Activated CD4-positive, CD25-positive, alpha-beta regulatory T cell (primary cell): ENCODE measurements at regions not wholly inside any gene's neighbourhood (a gene's known extent, or its start where the extent isn't known, plus 50 kb on each side); places are given as distances from the start of the nearest gene placed in this dataset.
"Not testable (repeated sequence)": the region's sequence is repeated elsewhere in the genome, so short reads cannot be mapped to it uniquely, and the experiment has no call there.

Experiments used
- DNase-seq, 4 experiments: peaks; one replicate each; lab custom pipeline; 2025; lab: John Stamatoyannopoulos, UW

DNA sequence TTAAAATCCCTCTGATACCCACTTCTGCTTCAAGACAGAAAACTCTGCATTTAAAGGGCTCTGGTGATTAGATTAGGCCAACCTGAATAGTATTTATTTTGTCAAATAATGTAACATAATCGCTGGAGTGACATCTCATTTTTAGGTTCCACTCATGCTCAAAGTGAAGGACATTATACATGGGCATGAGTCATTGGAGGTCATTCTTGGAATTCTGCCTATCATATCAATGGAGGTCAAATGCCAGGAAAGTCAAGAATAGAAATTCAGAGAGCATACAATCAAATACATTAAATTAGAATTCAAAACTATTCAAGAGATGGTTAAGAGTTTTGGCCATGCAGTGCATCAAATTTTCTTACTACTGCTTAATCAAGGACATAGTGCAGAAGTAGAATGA, 50.8 kb upstream of the PRSS1 start:
- DNase-seq: no peak

DNA sequence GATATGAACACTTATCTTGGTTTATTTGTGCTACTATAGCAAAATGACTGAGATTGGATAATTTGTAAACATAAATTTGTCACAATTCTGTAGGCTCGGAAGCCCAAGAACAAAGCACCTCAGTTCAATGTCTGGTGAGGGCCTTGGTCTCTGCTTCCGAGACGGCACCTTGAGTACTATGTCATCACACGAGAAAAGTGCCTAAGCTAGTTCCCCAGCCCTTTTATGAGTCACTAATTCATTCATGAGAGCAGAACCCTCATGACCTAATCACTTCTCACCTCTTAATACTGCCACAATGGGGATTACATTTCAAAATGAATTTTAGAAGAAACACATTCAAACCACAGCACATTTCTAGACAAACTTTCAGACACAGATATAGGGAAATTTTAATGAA, 52.0 kb upstream of the PRSS1 start:
- no peak for DNase-seq

DNA sequence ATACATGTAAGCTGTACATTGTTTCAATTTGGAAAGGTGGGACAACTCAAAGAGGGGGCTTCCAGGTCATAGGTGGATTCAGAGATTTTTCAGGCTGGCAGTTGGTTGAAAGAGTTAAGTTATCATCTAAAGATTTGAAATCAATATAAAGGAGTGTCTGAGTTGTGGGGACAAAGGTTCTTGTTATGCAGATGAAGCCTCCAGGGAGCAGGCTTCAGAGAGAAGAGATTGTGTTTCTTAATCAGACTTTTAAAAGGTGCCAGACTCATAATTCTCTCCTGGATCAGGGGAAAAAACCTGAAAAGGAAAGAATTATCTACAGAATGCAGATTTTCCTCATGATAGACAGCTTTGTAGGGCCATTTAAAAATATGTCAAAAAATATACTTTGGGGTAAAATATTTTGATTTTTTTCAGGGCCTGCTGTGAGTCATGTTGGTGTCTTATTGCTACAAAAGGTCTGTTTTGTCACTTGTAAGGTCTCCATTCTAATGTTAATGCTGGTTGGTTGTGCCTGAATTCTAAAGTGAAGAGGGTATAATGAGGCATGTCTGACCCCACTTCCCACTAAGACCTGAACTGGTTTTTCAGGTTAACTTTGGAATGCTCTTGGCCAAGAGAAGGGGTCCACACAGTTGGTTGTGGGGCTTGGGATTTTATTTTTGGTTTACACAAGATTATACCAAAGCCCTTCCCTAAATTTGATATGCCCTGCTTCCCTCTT, 52.7 kb upstream of the PRSS1 start:
- no peak for DNase-seq

DNA sequence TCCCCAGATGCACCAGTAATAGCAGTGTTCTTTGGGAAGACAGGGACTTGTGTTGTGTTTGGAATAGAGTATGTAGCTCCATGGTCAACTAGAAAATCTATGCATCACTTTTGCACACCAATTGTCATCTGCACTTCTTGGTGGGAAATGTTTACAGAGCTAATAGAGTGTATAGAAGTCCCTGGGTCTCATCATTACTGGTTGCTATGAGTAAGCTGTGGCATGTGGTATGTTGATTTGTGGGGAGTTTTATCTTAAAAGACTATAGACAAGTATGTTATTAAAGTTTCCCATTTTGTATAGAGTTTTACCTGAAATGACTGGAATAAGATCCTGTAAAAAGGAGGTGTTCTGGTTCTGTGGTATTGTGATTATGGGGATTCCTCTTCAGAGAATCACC, 55.4 kb upstream of the PRSS1 start:
- DNase-seq: no peak

DNA sequence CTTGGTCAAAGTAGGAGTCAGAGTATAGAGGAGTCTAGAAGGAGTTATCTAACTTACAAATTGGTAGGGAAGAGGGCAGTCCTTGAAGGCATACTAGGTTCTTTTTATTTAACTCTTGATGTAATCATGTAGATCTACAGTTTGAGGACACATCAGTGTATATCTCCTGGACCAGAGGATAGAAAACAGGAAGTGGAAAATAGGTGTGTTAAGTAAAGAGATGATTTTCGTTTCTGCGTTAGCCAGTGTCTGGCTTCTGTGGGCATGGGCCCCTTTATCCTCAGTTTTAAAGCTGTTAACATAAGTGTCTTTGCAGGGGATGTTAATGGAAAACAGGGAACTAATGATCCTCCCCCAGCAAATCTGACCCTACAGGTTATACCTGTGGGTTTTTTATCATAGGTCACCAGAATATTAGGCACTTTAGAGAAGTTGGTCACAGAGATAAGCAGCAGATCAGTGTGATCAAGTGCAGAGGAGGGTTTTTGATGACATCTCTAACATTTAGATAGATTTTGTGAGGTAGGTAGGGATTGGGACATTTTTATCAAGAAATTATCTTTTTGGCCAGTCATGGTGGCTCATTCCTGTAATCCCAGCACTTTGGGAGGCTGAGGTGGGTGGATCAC, 58.6 kb upstream of the PRSS1 start:
- no peak for DNase-seq

DNA sequence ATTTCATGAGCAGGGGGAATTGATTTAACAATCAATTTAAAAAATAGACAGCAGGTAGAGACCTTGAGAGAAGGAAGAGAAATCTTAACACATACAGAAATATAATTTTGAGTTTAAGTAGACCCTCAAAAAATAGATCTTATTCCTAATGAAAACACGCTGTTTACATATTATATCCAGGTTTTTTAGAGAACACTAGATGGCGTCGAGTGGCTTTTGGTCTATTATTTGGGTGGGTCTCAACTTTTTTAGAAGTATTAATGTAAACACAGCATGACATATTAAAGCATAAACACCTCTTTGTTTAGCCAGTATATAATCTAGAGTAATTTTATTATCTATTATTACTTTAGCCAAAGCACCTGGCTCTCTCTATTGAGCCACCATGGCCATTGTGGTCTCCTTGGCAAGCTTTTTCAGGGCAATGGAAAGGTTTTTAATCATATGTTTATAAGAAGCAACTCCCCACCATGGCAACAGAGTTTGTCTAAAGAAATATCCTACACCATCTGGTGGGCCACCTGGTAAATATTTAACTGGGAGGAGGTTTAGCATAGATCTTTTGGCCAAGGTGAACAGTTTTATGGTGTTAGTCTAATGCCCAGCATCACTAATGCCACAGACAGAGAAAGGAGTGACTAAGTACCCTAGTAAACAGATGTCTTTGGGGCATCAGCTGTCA, 59.7 kb upstream of the PRSS1 start:
- DNase-seq: no peak

DNA sequence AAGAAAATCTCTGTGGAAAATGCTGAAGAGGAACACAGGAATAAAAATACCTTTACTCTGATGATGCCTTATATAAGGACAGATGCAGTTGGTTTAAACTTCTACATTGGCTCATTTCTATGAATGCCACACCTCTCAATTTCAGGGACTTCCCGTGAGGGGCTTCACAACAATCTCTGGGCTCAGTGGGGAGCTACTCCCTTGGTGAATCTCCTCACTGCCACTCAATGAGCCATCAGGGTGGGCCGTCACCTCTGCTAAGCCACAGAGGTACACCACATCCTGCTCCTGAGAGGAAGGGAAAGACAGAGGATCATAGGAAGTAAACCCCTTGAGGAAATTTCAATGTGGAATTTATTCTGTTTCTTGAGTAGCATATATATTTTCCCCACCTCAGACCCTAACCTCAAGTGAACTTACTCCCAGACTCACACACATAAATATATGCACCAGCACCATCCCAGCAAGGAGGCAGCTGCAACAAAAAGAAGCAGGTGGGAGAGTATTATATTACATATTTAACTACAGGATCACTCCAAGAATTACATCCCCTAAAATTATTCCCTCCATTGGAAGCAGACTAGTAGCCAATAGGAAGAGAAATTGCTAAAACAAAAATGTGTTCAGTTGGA, 63.3 kb upstream of the PRSS1 start:
- no peak for DNase-seq

DNA sequence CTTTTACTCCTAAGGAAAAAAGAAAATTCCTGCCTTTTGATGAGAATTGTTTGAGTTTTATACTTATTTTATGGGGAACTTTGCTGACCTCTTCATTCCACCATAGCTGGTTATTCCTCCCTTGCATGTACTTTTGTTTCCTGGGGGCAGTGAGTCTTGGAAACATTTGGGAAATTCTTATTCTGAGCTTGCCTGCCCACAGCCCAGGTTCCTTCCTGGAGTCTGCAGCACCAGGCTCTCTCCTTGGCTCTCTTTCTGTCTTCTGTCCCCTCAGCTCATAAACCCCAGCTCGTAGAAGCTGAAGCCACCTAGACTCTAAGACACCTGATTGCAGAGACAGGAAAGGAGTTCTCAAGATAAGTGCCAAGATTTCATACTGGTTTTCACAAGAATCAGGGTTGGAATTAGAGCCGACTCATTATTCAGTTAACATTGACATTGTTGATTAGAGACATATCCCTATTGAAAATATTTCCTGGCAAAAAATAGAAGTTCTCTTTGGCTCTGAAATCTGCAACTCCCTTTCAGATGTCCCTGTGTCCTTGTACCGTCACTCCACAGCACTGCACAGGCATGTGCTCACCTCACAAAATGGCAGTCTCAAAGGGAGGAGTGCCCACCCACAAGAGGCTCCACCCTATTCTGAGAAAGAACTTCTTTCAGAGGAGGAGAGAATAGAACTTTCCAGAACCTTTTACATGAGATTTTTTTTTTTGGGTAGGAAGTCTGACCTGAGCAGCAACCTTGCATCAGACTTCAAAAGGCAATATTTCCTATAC, 67.8 kb upstream of the PRSS1 start:
- no peak for DNase-seq

DNA sequence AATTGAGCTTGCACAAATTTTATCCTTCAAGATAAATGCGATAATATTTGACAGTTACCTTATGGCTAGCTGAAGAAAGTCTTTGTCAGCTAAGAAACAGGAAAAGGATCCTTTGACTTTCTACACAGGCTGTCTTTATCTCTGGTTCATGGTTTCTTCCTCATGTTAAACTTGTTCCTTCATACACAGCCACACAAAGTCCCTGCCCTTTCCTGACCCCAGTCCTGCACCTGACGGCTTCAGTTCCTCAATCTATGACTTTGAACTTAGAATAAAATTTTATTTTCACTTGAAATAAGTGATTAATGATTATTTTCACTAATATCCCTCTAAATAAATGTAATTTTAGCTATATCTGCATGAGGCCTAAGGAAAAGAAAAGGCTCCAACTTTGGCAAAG, 77.8 kb upstream of the PRSS1 start:
- no peak for DNase-seq

DNA sequence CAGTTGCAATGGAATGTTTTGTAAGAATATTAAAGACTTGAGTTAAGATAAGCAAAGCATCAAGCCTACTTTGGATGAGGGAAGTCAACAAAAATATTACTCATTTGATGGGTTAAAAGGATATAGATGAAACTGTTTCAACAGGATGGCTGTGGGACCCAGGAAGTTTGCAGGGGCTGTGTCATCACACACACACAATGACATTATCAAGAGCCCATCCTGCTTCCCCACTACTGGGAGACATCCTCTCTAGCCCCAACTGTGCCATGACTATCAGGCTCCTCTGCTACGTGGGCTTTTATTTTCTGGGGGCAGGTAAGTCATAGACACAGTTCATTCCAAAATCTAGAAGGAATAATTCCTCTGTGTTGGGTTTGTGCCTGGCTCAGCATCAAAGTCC, 78.8 kb upstream of the PRSS1 start:
- no peak for DNase-seq

DNA sequence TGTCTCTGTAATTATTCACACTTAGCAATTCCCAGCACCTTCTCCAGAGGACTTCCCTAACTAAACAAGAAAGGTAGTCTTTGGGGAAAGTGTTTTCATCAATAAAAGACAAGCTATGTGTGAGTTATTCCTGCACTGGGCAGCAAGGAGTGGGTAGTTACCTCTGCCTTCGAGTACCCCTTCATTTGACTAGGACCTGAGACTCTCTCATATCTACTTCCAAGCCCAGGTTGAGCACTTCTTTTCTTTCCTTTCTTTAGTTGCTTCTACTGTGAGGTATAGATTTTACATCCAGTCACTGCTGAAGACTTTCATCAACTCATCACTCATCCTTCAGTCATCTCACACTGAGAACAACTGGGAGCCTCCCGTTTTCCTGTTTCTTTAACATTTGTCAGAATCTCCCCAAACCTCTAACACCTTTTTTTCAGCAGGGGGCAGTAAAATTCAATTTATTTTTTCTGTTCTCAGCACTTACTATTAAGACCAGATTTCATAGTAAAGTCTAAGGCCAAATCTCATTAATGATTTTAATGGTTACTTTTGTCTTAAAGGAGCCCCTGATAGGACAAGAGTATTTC, 80.1 kb upstream of the PRSS1 start:
- DNase-seq: no peak

DNA sequence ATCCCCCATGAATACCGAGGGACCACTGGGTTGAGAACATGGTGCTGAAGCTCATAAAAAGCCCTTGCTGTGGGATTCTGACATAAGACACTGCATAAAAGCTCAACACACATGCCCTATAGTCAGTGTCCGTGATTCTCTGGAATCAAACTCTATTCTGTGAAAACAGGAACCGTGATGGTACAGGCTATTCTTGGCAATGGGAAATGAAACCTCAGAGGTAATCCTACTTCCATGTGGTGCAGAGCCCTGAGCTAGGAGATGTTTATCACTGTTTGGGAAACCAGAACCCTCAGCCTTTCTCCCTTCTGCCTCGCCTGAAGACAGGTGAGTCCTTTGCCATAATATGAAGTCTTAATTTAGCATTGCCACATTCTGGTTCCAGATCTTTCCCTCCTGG, 80.8 kb upstream of the PRSS1 start:
- DNase-seq: no peak

DNA sequence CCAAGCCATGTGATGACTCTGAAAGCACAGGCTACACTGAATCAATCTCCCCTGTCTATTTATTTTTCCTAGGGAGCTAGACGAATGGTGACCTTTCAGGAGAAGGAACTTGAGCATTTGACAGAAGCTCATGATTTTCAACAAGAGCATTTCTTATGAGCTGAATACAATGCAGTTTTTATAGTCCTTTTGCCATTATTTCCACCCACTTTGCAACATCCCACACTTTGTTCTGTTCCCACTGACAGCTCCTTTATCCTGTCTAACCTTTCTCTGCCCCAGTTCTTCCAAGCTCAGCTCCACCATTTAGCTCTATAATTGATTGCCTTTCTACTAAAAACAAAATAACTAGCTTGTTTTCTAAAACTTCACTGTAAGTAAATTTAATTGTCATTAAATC, 91.9 kb upstream of the PRSS1 start:
- DNase-seq: no peak

DNA sequence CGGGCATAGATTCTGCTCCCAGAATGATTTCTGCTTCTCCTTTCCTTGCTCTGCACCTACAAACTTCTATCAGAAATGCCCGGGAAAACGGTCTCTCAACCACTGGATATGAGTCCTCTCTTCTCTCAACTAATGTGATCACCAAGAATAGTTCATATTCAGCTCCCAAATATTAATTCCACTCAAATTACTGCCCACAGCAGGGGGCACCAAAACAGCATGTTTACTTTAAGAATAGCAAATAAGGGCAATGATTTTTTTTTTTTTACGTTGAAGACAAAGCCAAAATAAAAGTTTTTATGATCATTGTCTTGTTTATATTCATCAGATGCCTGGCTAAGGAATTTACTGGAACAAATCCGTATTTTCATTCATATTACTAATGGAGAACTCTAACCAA, 94.9 kb upstream of the PRSS1 start:
- no peak for DNase-seq

DNA sequence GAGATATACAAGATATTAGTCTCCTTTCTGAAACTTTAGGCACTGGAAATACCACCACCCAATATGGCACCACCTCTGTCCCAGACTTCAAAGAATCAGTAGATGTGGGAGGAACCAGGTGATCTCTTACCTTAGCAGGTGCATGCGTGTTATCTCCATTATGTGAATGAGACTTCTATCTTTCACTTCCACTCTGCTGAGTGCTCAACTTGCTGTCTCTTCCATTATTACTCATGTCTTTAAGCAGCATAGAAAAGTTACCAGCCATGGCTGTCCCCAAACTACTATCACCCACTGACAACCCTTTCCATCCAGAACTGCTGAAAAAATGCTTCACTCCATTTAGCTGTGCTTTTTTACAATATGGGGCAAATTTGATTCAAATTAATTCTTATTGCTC, 101.5 kb upstream of the PRSS1 start:
- no peak for DNase-seq

DNA sequence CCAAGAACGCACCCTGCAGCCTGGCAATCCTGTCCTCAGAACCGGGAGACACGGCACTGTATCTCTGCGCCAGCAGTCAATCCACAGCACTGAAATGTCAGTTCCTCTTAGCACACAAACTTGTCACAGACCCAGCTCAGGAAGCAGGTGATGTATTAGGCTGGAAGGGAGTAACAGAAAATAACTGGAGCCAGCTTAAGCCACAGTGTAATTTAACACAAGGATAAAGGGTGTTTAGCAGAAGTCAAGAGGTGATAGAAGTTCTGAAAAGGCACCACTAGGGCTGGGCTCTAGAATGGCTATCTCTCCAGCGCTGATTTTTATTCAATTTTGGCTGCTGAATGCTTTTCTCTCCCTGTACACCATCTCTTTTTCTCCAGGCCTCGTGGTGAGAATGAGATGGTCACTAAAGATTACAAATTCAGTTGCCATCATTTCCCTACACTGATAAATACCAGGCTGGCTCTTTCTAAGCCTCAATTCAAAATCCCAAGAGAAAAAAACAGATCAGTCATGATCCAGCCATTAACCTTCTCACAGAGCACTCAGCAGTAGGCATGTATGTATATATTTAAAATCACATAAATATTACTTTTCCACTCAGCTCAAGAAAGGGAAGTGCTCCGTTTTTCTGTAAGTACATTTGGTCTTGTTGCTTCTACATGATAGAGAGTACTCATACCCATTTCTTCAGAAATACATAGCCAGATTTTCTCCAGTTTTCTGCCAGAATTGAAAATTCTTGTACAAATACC, 102.7 kb upstream of the PRSS1 start:
- no peak for DNase-seq

DNA sequence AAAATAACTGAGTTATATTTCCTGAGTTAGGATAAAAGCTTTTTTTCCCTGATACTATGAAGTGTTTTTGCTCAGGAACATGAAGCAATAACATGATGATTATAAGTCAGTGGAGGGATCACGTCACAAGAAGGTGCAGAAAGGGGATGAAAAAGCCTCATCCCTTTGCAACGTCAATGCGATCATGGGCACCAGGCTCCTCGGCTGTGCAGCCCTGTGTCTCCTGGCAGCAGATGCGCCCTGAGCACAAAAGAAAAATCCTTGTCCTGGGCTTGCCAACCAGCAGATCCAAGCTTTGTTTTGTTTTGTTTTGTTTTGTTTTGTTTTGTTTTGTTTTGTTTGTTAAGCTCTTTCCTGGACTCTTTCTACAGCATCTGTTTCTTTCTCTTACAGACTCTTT, 103.5 kb upstream of the PRSS1 start:
- DNase-seq: no peak

DNA sequence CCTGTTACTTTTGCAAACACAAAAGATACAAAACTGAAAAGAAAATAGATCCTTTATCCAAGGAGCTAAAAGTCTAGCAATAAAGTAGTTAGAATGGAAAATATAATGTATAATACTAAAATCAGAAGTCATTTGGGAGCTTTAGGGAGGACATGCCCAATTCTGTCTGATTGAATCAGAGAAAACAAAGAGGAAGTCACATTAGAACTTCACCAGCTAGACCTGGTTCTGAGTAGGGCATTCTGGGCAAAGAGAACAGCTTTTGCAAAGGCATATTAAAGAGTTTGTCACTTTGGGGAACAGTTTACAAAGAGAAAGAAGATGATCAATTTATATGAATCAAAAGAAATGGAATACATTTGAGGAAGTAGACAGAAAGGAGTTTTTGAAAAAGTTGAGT, 107.0 kb upstream of the PRSS1 start:
- DNase-seq: no peak

DNA sequence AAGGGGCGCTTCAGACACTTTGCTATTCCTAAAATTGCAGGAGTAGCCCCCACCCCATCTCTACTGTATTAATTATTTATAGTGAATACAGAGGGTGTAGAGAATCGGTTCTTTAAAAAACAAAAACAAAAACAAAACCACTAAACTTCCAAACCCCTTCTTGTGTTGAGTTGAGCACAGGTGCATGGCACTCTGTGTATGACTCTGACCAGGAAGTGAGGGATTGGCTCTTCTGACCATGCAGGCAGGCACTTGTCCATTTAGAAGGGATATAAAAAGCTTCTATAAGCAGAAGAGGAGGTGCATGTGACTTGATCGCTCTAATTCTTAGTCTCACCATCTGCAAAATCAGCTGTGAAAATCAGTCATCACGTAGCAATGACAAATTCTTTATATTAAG, 108.0 kb upstream of the PRSS1 start:
- not testable (repeated sequence) for DNase-seq

DNA sequence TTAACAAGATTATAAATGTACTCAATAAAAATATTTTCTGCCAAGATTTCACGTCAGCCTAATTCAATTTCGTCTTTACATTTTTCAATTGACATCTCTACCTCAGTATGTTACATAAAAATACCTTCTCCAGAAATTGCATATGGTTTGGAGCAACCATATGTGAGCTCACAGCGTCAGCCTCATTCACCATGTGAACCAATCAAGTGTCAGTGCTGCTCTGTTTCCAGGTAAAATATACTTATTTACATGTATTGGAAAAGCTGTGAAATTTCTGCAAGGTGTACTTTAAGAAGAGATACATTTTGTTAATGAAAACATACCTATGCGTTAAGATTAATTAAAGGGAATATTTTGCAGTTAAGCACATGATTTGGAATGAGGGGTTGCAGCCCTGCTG, 110.7 kb upstream of the PRSS1 start:
- DNase-seq: no peak

DNA sequence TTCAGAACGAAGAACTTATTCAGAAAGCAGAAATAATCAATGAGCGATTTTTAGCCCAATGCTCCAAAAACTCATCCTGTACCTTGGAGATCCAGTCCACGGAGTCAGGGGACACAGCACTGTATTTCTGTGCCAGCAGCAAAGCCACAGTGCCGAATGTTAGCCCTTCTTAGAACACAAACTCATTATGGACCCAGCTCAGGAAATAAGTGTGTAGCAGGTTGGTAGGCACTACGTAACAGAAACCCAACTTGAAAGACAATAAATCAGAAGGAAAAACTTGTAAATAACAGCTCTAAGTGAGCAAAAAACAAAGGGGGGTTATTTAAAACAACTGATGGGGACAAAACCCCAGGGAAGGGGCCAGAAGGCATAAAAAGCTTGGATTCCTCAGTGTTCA, 112.0 kb upstream of the PRSS1 start:
- no peak for DNase-seq
